Suprapubic skin (tissue), 3 donors: ENCODE measurements at regions not wholly inside any gene's neighbourhood (a gene's known extent, or its start where the extent isn't known, plus 50 kb on each side); places are given as distances from the start of the nearest gene placed in this dataset.

Experiments
- POLR2A ChIP-seq, 2 donors: fragments of 450-650 bp; IDR thresholded peaks; one replicate each; pipeline ENCODE4 v1.6.1; 2017; ENCODE audit warnings: antibody characterized with exemption in 2 of 2, mild to moderate bottlenecking in 2 of 2, moderate library complexity in 2 of 2
- TF ChIP-seq, protein P1 (sequence below), 2 donors: fragments of 200-600 bp in 1 of 2; fragments of 450-650 bp in 1 of 2; sonication (generic) in 1 of 2; IDR thresholded peaks; one replicate each; pipeline ENCODE4 v1.5.1; 2016 to 2019; ENCODE audit warnings: antibody characterized with exemption in 2 of 2, mild to moderate bottlenecking in 1 of 2, moderate library complexity in 1 of 2

DNA sequence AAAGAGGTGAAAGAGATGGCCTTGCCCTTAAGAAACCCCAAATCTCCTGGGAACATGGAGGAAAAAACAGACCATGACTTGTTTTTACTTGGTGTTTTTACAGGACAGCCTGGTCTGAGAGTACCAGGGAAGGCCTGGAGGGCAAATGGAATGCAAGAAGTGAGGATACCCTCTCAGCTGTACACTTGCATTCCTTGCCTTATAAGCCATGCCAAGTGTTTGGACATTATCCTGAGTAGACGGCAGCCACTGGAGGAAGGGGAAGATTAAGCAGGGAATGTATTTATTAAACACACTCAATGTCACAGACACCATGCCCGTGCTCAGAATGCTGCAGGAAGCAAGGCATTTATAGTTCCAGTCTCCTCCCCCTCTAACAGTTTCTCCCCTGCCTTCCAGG lies 581.4 kb downstream of the CDK5RAP2 start:
- TF ChIP-seq, protein P1, sequence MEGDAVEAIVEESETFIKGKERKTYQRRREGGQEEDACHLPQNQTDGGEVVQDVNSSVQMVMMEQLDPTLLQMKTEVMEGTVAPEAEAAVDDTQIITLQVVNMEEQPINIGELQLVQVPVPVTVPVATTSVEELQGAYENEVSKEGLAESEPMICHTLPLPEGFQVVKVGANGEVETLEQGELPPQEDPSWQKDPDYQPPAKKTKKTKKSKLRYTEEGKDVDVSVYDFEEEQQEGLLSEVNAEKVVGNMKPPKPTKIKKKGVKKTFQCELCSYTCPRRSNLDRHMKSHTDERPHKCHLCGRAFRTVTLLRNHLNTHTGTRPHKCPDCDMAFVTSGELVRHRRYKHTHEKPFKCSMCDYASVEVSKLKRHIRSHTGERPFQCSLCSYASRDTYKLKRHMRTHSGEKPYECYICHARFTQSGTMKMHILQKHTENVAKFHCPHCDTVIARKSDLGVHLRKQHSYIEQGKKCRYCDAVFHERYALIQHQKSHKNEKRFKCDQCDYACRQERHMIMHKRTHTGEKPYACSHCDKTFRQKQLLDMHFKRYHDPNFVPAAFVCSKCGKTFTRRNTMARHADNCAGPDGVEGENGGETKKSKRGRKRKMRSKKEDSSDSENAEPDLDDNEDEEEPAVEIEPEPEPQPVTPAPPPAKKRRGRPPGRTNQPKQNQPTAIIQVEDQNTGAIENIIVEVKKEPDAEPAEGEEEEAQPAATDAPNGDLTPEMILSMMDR (IDR thresholded peaks at IDR 0.05) = no peak
- TF ChIP-seq POLR2A (IDR thresholded peaks at IDR 0.05) = no peak
